Testis (tissue), 2 donors: ENCODE measurements at regions not wholly inside any gene's neighbourhood (a gene's known extent, or its start where the extent isn't known, plus 50 kb on each side); places are given as distances from the start of the nearest gene placed in this dataset.

Experiments used
- CTCF ChIP-seq, 3 experiments: fragments of 450-650 bp in 2 of 3; fragments of 200-600 bp in 1 of 3; sonication (generic) in 1 of 3; IDR thresholded peaks; one replicate each; pipeline ENCODE4 v1.5.1; 2016 to 2019; ENCODE audit warnings: antibody characterized with exemption in 3 of 3, mild to moderate bottlenecking in 2 of 3, moderate library complexity in 1 of 3
- POLR2A ChIP-seq: fragments of 450-650 bp; IDR thresholded peaks from one replicate; pipeline ENCODE4 v1.6.1; 2017; ENCODE audit warnings: antibody characterized with exemption, mild to moderate bottlenecking, moderate library complexity

- no peak for TF ChIP-seq CTCF (IDR thresholded peaks at IDR 0.05)
- no peak for TF ChIP-seq POLR2A
These were observed 235.4 kb downstream of the DTWD2 start for GRCh38 chr5:118752969-118753368.
